ENCODE measurements at regions not wholly inside any gene's neighbourhood (a gene's known extent, or its start where the extent isn't known, plus 50 kb on each side); places are given as distances from the start of the nearest gene placed in this dataset.
A peak's percentile ranks its signal among the peaks of the same experiment; 100 is the strongest.

DNA sequence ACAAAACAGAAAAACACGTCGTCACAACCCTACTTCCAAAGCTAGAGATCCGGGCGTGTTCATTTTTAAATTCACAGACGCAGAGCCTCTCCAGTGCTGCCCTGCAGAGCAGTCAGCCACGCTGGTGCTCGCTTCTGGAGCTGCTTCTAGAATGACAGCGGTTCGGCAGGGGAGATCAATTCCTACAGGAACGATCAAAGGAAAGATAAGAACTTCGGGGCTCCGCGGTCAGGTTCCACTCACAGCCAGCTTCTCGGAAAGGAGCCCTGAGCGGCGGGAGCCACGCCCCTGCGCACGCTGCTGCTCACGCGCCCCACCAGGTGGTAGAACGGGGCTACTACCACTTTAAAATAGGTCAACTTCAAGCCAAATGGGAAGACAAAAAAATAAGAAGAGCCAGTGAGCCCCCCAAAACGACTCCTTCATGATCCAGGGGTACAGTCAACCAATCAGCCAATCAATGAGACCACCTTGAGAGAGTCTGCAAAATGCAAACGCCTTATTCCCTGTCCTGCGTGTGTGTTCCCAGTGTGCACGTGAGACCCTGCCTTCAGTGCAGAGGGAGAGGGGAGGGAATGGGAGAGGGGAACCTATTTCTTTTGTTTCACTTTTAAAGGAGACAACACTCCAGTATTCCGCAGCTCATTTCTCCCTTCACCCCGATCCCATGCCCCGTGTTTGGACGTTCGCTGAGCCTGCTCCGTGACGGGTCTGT lies 209.7 kb downstream of the RBFOX3 start (continued):
- 0 out of 2 replicates have a peak, but pooled peaks have one; percentile 25 for TF ChIP-seq ZNF17 (CRISPR knock-in tag; IDR thresholded peaks at IDR 0.05)
- TF ChIP-seq XRCC5 (optimal IDR thresholded peaks at IDR 0.05; ENCODE audit: low read length) = peak; percentile 98
- no peak for TF ChIP-seq U2AF2 (IDR thresholded peaks at IDR 0.05; ENCODE audit: low read depth, low read length)
- TF ChIP-seq KDM1A (CRISPR knock-in tag; IDR thresholded peaks at IDR 0.05) = no peak
- TF ChIP-seq, protein P1, sequence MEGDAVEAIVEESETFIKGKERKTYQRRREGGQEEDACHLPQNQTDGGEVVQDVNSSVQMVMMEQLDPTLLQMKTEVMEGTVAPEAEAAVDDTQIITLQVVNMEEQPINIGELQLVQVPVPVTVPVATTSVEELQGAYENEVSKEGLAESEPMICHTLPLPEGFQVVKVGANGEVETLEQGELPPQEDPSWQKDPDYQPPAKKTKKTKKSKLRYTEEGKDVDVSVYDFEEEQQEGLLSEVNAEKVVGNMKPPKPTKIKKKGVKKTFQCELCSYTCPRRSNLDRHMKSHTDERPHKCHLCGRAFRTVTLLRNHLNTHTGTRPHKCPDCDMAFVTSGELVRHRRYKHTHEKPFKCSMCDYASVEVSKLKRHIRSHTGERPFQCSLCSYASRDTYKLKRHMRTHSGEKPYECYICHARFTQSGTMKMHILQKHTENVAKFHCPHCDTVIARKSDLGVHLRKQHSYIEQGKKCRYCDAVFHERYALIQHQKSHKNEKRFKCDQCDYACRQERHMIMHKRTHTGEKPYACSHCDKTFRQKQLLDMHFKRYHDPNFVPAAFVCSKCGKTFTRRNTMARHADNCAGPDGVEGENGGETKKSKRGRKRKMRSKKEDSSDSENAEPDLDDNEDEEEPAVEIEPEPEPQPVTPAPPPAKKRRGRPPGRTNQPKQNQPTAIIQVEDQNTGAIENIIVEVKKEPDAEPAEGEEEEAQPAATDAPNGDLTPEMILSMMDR (CRISPR knock-in tag; IDR thresholded peaks at IDR 0.05) = peak; percentile 85
- 0 out of 2 replicates have a peak, but pooled peaks have one; percentile 16 for TF ChIP-seq ZNF354B (CRISPR knock-in tag; IDR thresholded peaks at IDR 0.05)
- TF ChIP-seq, protein P2, sequence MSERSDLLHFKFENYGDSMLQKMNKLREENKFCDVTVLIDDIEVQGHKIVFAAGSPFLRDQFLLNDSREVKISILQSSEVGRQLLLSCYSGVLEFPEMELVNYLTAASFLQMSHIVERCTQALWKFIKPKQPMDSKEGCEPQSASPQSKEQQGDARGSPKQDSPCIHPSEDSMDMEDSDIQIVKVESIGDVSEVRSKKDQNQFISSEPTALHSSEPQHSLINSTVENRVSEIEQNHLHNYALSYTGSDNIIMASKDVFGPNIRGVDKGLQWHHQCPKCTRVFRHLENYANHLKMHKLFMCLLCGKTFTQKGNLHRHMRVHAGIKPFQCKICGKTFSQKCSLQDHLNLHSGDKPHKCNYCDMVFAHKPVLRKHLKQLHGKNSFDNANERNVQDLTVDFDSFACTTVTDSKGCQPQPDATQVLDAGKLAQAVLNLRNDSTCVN (CRISPR knock-in tag; IDR thresholded peaks at IDR 0.05; ENCODE audit: borderline replicate concordance) = peak; percentile 100
- TF ChIP-seq FOSL2 (CRISPR knock-in tag; IDR thresholded peaks at IDR 0.05) = peak; percentile 14; the same call in 1 of the 2 replicates
- 0 out of 2 replicates have a peak, but pooled peaks have one; percentile 34 for TF ChIP-seq KDM2A (CRISPR knock-in tag; IDR thresholded peaks at IDR 0.05; ENCODE audit: borderline replicate concordance, low read depth)
- peak; percentile 98 for TF ChIP-seq EZH2 (conservative IDR thresholded peaks at IDR 0.05; ENCODE audit: low read depth, low read length)
- TF ChIP-seq MIER2 (CRISPR knock-in tag; IDR thresholded peaks at IDR 0.05) = peak; percentile 63; the same call in 1 of the 2 replicates
- TF ChIP-seq RNF2 (conservative IDR thresholded peaks at IDR 0.05; ENCODE audit: low read depth) = peak; percentile 60; the same call in 1 of the 2 replicates
- peak; percentile 65; the same call in 1 of the 2 replicates for TF ChIP-seq BHLHE40 (IDR thresholded peaks at IDR 0.05; ENCODE audit: low read length)
- no peak for TF ChIP-seq KLF11 (CRISPR knock-in tag; IDR thresholded peaks at IDR 0.05)
- TF ChIP-seq AGO1 (IDR thresholded peaks at IDR 0.05; ENCODE audit: low read depth, low read length, poor library complexity, severe bottlenecking) = peak; percentile 37
- no peak for TF ChIP-seq SIN3B (IDR thresholded peaks at IDR 0.05; ENCODE audit: low read length)
- 0 out of 2 replicates have a peak, but pooled peaks have one; percentile 53 for TF ChIP-seq KLF9 (CRISPR knock-in tag; IDR thresholded peaks at IDR 0.05; ENCODE audit: low read depth)
- 0 out of 2 replicates have a peak, but pooled peaks have one; percentile 30 for TF ChIP-seq FOXK1 (CRISPR knock-in tag; IDR thresholded peaks at IDR 0.05; ENCODE audit: borderline replicate concordance, low read depth)
- TF ChIP-seq SP1 (IDR thresholded peaks at IDR 0.05) = no peak
- TF ChIP-seq SP1 (CRISPR knock-in tag; IDR thresholded peaks at IDR 0.05) = peak; percentile 64
- peak; percentile 51; the same call in 1 of the 2 replicates for TF ChIP-seq MYC (CRISPR knock-in tag; IDR thresholded peaks at IDR 0.05; ENCODE audit: borderline replicate concordance)
- peak; percentile 9 for TF ChIP-seq TEAD3 (CRISPR knock-in tag; optimal IDR thresholded peaks at IDR 0.05; ENCODE audit: borderline replicate concordance)
- no peak for TF ChIP-seq HOXD1 (CRISPR knock-in tag; IDR thresholded peaks at IDR 0.05)
- TF ChIP-seq, protein P3, sequence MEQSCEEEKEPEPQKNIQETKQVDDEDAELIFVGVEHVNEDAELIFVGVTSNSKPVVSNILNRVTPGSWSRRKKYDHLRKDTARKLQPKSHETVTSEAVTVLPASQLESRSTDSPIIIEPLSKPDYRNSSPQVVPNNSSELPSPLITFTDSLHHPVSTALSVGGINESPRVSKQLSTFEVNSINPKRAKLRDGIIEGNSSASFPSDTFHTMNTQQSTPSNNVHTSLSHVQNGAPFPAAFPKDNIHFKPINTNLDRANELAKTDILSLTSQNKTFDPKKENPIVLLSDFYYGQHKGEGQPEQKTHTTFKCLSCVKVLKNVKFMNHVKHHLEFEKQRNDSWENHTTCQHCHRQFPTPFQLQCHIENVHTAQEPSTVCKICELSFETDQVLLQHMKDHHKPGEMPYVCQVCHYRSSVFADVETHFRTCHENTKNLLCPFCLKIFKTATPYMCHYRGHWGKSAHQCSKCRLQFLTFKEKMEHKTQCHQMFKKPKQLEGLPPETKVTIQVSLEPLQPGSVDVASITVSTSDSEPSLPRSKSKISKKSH (CRISPR knock-in tag; IDR thresholded peaks at IDR 0.05; ENCODE audit: borderline replicate concordance) = 0 out of 2 replicates have a peak, but pooled peaks have one; percentile 19
- peak; percentile 18; the same call in 1 of the 2 replicates for TF ChIP-seq ZNF501 (CRISPR knock-in tag; IDR thresholded peaks at IDR 0.05)
- TF ChIP-seq KLF16 (CRISPR knock-in tag; IDR thresholded peaks at IDR 0.05) = 0 out of 4 replicates have a peak, but pooled peaks of 1 of the 2 experiments have one; percentile 32

Measured in HepG2 (cell line).